MCF 10A (cell line): ENCODE measurements at regions not wholly inside any gene's neighbourhood (a gene's known extent, or its start where the extent isn't known, plus 50 kb on each side); places are given as distances from the start of the nearest gene placed in this dataset.

Source experiments
- BruUV-seq: library from RNA; stranded (reverse); fragments of 400-500 nt; replicated peaks from 2 replicates; lab custom pipeline; 2021; lab: Mats Ljungman, UMichigan
- CTCF ChIA-PET: fragments of 300-600 bp; sonication (Branson Sonifier 250); formaldehyde crosslinking; extraction: SDS; loops from one replicate; lab custom pipeline; 2021; ENCODE audit warnings: antibody characterized with exemption, inconsistent platforms; lab: Yijun Ruan, JAX
- POLR2A ChIA-PET: fragments of 300-600, 350-650 bp; sonication (Branson Sonifier 250); formaldehyde crosslinking; extraction: SDS; loops from one replicate; lab custom pipeline; 2020; ENCODE audit warnings: antibody characterized with exemption, inconsistent platforms; lab: Yijun Ruan, JAX
- DNase-seq: peaks from one replicate; pipeline ENCODE4 v3.0.0-alpha.2; 2018; ENCODE audit not compliant: unreplicated experiment
- H3K27ac Mint-ChIP-seq: one replicate; pipeline ENCODE4 v1.8.0; 2022; ENCODE audit warnings: mild to moderate bottlenecking, low read depth, mixed read lengths; ENCODE audit not compliant: unreplicated experiment
- H3K27me3 Mint-ChIP-seq: one replicate; pipeline ENCODE4 v1.8.0; 2022; ENCODE audit warnings: mixed read lengths; ENCODE audit not compliant: insufficient read depth, unreplicated experiment
- H3K36me3 Mint-ChIP-seq: one replicate; pipeline ENCODE4 v1.8.0; 2022; ENCODE audit warnings: mild to moderate bottlenecking, moderate library complexity, mixed read lengths; ENCODE audit not compliant: insufficient read depth, unreplicated experiment
- H3K4me1 Mint-ChIP-seq: one replicate; pipeline ENCODE4 v1.8.0; 2022; ENCODE audit warnings: mixed read lengths; ENCODE audit not compliant: insufficient read depth, unreplicated experiment
- H3K4me3 Mint-ChIP-seq: one replicate; pipeline ENCODE4 v1.8.0; 2022; ENCODE audit warnings: mild to moderate bottlenecking, moderate library complexity, mixed read lengths; ENCODE audit not compliant: unreplicated experiment
- H3K9me3 Mint-ChIP-seq: one replicate; pipeline ENCODE4 v1.8.0; 2022; ENCODE audit warnings: mixed read lengths; ENCODE audit not compliant: unreplicated experiment
- intact Hi-C: fragments of 100-400 bp; cut with micrococcal nuclease; formaldehyde crosslinking; loops from 2 replicates; pipeline ENCODE4 v1.14.1; 2022
- TF ChIP-seq, protein P1 (sequence below): fragments of 200-600 bp; IDR thresholded peaks from one replicate; pipeline ENCODE4 v1.8.0; 2022; ENCODE audit warnings: antibody characterized with exemption, mild to moderate bottlenecking; ENCODE audit not compliant: unreplicated experiment

DNA sequence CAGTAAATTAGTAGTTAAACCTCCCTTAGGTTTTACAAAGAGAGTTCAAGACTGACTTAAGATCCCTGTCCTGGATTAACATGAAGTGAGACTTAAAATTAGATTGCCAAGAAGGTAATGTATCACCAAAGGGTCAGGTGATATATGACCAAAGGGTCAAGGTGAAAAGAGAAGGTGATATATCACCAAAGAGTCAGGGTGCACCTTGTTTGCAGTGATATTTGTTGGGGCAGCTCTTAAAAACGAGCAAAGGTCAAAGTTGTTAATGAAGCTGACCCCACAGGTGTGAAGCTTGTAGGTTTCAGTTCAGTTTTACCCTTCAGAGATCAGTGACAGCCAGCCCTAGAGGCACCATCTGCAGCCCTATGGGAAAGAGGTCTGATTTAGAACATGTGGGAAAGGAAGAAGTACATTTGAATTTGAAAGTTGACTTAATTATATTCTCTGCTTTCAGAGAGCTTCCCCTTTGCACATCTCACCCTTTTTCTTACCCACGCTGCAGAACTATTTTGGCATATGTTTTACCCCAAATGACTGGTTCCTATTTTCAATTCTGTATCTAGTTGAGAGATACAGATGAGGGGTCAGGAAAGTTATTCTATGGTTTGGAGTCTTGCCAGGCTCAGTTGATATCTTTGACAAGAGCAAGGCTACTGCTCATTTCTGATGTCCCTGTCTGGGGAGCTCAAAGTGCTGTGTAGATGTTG is 170.8 kb downstream of the S1PR1 start:
- Mint-ChIP-seq H3K4me3 (no peak overlapping the region), H3K36me3 (no peaks in the 10 kb centered on the region), H3K9me3 (no peaks in the 10 kb centered on the region), H3K4me1 (no peaks in the 10 kb centered on the region), H3K27ac (no peak overlapping the region), H3K27me3 (peaks cover 48% of the 10 kb centered on the region)
- TF ChIP-seq, protein P1, sequence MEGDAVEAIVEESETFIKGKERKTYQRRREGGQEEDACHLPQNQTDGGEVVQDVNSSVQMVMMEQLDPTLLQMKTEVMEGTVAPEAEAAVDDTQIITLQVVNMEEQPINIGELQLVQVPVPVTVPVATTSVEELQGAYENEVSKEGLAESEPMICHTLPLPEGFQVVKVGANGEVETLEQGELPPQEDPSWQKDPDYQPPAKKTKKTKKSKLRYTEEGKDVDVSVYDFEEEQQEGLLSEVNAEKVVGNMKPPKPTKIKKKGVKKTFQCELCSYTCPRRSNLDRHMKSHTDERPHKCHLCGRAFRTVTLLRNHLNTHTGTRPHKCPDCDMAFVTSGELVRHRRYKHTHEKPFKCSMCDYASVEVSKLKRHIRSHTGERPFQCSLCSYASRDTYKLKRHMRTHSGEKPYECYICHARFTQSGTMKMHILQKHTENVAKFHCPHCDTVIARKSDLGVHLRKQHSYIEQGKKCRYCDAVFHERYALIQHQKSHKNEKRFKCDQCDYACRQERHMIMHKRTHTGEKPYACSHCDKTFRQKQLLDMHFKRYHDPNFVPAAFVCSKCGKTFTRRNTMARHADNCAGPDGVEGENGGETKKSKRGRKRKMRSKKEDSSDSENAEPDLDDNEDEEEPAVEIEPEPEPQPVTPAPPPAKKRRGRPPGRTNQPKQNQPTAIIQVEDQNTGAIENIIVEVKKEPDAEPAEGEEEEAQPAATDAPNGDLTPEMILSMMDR = no peak
- CTCF ChIA-PET = interaction anchor here (0.6 to 1.5 kb wide), 4 partner anchors 11 to 150 kb away, joined by 3 to 4 read pairs (median 3); no protein-coding TSS in a partner anchor
- POLR2A ChIA-PET = no interaction called here
- DNase-seq = no peak
- no TSS peak for BruUV-seq
- intact Hi-C loops = no loop called here

DNA sequence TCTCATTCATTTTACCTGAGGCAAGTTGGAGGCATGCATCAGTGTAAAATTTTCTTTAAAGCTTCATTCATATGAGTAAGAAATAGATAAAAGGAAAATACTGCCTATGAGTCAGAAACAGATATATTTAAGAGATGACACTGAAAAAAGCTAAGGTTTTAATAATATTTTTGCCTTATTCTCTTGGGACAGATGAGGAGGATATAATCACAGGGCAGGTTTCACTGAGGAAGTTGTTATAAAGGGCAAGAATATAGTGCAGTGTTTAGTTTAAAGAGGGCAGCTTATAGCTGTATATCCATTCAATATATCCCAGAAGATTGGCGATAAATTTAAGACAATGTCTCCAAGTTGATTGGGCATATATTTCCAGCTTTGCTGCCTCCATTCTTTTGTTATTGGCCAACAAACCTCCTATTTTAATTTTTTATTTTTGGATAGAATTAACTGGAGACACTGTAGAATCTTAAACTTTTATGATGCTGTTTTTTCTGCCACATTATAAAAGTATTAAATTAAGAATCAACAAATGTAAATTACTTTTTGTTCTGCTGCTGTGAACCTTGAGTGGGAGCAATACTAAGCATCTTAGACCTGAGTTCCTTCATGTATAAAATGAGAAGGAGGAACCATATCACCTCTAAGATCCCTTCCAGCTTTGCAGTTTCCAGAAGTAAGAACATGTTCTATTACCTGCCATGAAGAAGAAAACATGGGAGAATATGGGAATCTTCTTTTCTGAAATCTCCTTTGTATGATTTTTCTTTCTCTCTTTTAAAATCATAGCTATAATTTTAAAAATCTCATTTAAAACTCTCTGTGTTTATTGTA is 171.6 kb downstream of the S1PR1 start:
- Mint-ChIP-seq H3K4me1 (no peaks in the 10 kb centered on the region), H3K9me3 (no peaks in the 10 kb centered on the region), H3K27ac (no peak overlapping the region), H3K27me3 (peaks cover 56% of the 10 kb centered on the region), H3K36me3 (no peaks in the 10 kb centered on the region), H3K4me3 (no peak overlapping the region)
- no peak for DNase-seq
- CTCF ChIA-PET = interaction anchor here (0.7 to 1.5 kb wide), 5 partner anchors 10 to 151 kb away, joined by 3 to 4 read pairs (median 3); no protein-coding TSS in a partner anchor
- no TSS peak for BruUV-seq
- TF ChIP-seq, protein P1 = no peak
- POLR2A ChIA-PET = interaction anchor here (0.6 kb wide), 1 partner anchor 121 kb away, joined by 4 read pairs; no protein-coding TSS in a partner anchor
- intact Hi-C loops = no loop called here

DNA sequence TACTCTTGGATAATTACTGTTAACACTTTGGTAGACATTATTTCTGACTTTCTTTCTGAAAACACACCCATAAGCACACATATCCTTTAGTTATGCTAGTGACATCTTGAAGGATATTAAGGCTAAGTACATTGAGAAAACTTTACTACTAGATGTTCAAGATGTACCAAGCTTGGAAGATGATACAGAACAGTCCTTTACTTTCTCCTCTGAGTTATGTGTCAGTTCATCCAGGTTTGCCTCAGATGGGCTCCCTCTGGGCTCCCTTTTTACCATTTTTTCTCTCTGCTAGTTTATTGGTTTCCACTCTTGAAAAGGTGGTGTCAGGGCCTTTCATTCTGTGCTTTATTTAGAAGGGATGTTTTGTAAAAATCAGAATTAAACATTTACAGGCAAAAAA is 172.3 kb downstream of the S1PR1 start:
- intact Hi-C loops = no loop called here
- no peak overlapping the region for H3K4me3 Mint-ChIP-seq
- BruUV-seq = no TSS peak

More for the DNA sequence above, 172.3 kb downstream of the S1PR1 start:
- DNase-seq = no peak
- no peaks in the 10 kb centered on the region for H3K4me1 Mint-ChIP-seq
- POLR2A ChIA-PET = interaction anchor here (0.6 kb wide), 1 partner anchor 122 kb away, joined by 4 read pairs; no protein-coding TSS in a partner anchor
- H3K36me3 Mint-ChIP-seq = no peaks in the 10 kb centered on the region
- no peak overlapping the region for H3K27ac Mint-ChIP-seq
- TF ChIP-seq, protein P1 = no peak
- no peaks in the 10 kb centered on the region for H3K9me3 Mint-ChIP-seq
- CTCF ChIA-PET = interaction anchor here (0.9 to 1.5 kb wide), 3 partner anchors 10 to 99 kb away, joined by 3 to 4 read pairs (median 3); no protein-coding TSS in a partner anchor
- peaks cover 63% of the 10 kb centered on the region for H3K27me3 Mint-ChIP-seq
